Tibial artery (tissue), 4 donors: ENCODE measurements at regions not wholly inside any gene's neighbourhood (a gene's known extent, or its start where the extent isn't known, plus 50 kb on each side); places are given as distances from the start of the nearest gene placed in this dataset.
A peak's percentile ranks its signal among the peaks of the same experiment; 100 is the strongest.

ENCODE experiments used
- DNase-seq, 2 donors: peaks; one replicate each; pipeline ENCODE4 v3.0.0-alpha.2; 2019
- H3K27ac ChIP-seq, 2 donors: fragments of 200-600 bp; sonication (generic) in 1 of 2; 1 replicate in 1 of 2; 2 replicates in 1 of 2; pipeline ENCODE4 v1.5.1; 2018 to 2019; ENCODE audit warnings: mild to moderate bottlenecking in 1 of 2
- H3K27me3 ChIP-seq, 2 donors: fragments of 200-600 bp; sonication (generic) in 1 of 2; one replicate each; pipeline versions ENCODE4 v1.5.1 to v1.6.0; 2016 to 2019
- H3K36me3 ChIP-seq, 3 donors: fragments of 200-600 bp; sonication (generic) in 2 of 3; one replicate each; pipeline ENCODE4 v1.5.1; 2016 to 2019; ENCODE audit warnings: mild to moderate bottlenecking in 2 of 3
- H3K4me1 ChIP-seq, 4 donors: fragments of 200-600 bp; sonication (generic) in 2 of 4; 1 replicate in 3 of 4; 2 replicates in 1 of 4; pipeline ENCODE4 v1.5.1; 2016 to 2019
- H3K4me3 ChIP-seq, 2 donors: fragments of 200-600 bp; sonication (generic) in 1 of 2; 1 replicate in 1 of 2; 2 replicates in 1 of 2; pipeline ENCODE4 v1.5.1; 2018 to 2019; ENCODE audit warnings: mild to moderate bottlenecking in 2 of 2
- H3K9me3 ChIP-seq, 3 donors: fragments of 200-600 bp; sonication (generic) in 1 of 3; one replicate each; pipeline ENCODE4 v1.5.1; 2016 to 2019
- intact Hi-C: fragments of 100-400 bp; cut with DNase I; formaldehyde crosslinking; loops from one replicate; pipeline ENCODE4 v1.15.0; 2023; ENCODE audit warnings: low total_unique reads
- TF ChIP-seq, protein P1 (sequence below), 2 experiments: fragments of 200-600 bp in 1 of 2; fragments of 450-650 bp in 1 of 2; IDR thresholded peaks; one replicate each; pipeline ENCODE4 v1.5.1; 2017 to 2019; ENCODE audit warnings: antibody characterized with exemption in 2 of 2, mild to moderate bottlenecking in 1 of 2, moderate library complexity in 1 of 2

DNA sequence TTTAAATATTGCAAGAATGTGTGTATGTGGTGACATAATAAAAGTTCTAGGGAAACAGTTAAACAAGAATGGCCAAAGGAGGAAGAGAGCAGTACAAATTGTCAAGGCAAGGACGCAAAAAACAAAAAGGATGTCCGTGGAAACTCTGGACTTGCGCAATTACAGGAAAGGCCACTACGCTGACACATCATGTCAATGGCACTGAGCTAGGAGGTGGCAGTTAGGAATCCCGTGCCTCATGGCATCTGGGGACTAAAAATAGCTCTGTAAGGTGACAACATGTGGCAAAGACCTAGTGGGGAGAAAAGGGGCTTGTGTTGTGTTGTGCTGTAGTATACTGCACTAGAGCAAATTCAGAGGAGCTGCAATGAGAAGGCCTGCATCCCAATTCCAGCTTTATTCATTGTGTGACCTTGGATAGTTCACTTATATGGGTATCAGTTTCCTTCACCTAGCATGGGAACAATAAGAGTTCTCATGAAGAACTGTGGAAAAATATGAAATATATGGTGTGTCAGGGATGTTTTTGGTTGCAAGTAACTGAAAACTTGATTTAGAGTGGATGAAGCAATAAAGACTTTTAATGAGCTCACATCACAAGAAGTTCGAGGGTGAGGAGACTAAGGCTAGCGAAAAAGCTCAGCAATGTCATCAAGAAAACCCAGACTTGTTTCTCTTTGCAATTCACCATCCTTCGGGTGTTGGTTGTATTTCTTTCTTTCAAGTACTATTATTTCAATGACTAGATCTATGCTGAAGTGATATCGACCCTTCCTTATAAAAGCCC lies 124.1 kb upstream of the STC2 start:
- intact Hi-C loops, result no loop called here
- Histone ChIP-seq H3K4me1 (peaks cover 0 to 43% (median 19%) of the 10 kb centered on the region in 4 donors), H3K4me3 (no peak overlapping the region), H3K27ac (no peak overlapping the region), H3K27me3 (no peaks in the 10 kb centered on the region), H3K9me3 (no peaks in the 10 kb centered on the region), H3K36me3 (no peaks in the 10 kb centered on the region)
- DNase-seq, result peak in 1 of 2 donors; percentile 43
- TF ChIP-seq, protein P1, sequence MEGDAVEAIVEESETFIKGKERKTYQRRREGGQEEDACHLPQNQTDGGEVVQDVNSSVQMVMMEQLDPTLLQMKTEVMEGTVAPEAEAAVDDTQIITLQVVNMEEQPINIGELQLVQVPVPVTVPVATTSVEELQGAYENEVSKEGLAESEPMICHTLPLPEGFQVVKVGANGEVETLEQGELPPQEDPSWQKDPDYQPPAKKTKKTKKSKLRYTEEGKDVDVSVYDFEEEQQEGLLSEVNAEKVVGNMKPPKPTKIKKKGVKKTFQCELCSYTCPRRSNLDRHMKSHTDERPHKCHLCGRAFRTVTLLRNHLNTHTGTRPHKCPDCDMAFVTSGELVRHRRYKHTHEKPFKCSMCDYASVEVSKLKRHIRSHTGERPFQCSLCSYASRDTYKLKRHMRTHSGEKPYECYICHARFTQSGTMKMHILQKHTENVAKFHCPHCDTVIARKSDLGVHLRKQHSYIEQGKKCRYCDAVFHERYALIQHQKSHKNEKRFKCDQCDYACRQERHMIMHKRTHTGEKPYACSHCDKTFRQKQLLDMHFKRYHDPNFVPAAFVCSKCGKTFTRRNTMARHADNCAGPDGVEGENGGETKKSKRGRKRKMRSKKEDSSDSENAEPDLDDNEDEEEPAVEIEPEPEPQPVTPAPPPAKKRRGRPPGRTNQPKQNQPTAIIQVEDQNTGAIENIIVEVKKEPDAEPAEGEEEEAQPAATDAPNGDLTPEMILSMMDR (IDR thresholded peaks at IDR 0.05), result no peak

DNA sequence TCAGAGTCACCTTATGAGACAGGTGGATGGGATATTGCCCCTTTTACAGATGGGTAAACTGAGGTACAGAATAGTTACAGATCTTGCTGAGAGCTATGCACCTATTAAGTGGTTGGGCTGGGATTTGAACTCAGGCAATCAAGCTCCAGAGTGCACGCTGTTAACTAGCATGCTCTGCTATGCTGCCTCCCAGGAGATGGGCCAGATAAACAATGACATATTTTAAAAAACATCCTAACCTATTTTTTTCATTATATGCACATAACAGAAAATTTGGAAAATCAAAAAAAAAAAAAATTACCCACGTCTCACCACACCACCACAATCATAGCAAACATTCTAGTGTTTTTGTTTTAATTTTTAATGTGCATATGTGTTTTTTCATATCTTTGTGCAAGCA lies 123.4 kb upstream of the STC2 start:
- H3K27me3 ChIP-seq, result no peaks in the 10 kb centered on the region
- H3K36me3 ChIP-seq, result no peaks in the 10 kb centered on the region
- H3K9me3 ChIP-seq, result no peaks in the 10 kb centered on the region
- DNase-seq, result no peak
- intact Hi-C loops, result no loop called here
- no peak overlapping the region for H3K27ac ChIP-seq
- no peak overlapping the region for H3K4me3 ChIP-seq
- peaks cover 0 to 36% (median 15%) of the 10 kb centered on the region in 4 donors for H3K4me1 ChIP-seq
- TF ChIP-seq, protein P1 (IDR thresholded peaks at IDR 0.05), result no peak

DNA sequence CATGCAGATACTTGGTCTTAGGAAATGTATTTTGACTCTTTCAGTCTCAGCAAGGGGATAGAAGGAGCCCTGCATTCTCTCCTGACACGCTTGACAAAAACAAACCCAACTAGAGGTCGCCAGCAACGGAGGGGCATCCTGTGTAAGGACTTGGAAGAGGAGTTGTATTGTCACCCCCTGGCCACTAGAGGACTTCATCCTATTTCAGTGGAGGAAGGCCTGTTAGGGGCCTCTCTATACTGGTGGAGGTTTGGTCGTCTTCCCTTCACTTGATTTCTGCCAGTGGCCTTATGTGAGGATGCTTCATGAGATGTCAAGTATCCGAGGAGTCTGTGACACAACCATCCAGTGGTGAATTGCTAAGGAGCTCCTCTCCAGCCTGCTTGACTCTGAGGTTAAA lies 122.8 kb upstream of the STC2 start:
- TF ChIP-seq, protein P1 (IDR thresholded peaks at IDR 0.05), result peak; percentile 19 to 37
- no peak for DNase-seq
- Histone ChIP-seq H3K27me3 (no peaks in the 10 kb centered on the region), H3K9me3 (no peaks in the 10 kb centered on the region), H3K27ac (no peak overlapping the region), H3K4me3 (no peak overlapping the region), H3K4me1 (peaks cover 0 to 35% (median 15%) of the 10 kb centered on the region in 4 donors), H3K36me3 (no peaks in the 10 kb centered on the region)
- intact Hi-C loops, result no loop called here

DNA sequence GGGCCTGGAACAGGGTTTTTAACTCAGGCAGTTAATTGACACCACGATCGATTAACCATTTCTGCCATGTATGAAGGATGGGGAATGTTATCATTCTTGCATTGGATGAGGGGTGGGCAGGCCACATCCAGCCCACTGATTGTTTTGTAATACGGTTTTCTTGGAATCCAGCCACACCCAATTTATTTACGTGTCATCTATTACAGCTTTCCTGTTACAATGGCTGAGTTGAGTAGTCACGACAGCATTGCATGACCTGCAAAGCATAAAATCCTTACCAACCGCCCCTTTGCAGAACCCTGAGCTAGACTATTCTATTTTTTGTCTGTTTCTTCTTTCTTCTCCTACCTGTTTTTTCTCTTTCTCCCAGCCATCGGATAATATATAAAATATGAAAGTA lies 122.0 kb upstream of the STC2 start:
- no peak overlapping the region for H3K27ac ChIP-seq
- H3K9me3 ChIP-seq, result no peaks in the 10 kb centered on the region
- H3K27me3 ChIP-seq, result no peaks in the 10 kb centered on the region
- DNase-seq, result no peak
- H3K4me1 ChIP-seq, result peaks cover 0 to 26% (median 9%) of the 10 kb centered on the region in 4 donors
- no peaks in the 10 kb centered on the region for H3K36me3 ChIP-seq
- H3K4me3 ChIP-seq, result no peak overlapping the region
- TF ChIP-seq, protein P1 (IDR thresholded peaks at IDR 0.05), result no peak
- intact Hi-C loops, result no loop called here

DNA sequence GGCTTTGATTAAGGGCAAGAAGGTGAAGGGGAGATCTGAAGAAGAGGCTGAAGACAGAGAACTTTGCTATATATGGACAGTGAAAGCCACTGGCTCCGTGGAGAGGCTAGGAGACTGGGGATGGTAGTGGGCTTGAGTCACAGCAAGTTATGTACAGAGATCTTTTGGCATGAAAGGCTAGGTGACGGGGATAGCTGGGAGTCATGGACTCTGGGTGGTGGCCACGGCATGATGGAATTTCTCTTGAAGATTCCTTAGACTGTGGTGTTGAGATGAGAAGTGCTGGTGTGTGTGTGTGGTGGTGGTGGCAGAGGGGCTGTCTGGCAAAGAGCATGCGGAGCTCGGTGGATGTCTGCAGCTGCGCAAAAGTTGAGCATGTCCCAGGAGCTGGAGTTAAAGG lies 120.6 kb upstream of the STC2 start:
- TF ChIP-seq, protein P1 (IDR thresholded peaks at IDR 0.05), result no peak
- Histone ChIP-seq H3K36me3 (no peaks in the 10 kb centered on the region), H3K27me3 (no peaks in the 10 kb centered on the region), H3K4me1 (peaks cover 0 to 13% (median 0%) of the 10 kb centered on the region in 4 donors), H3K27ac (no peak overlapping the region), H3K9me3 (no peaks in the 10 kb centered on the region), H3K4me3 (no peak overlapping the region)
- DNase-seq, result no peak
- intact Hi-C loops, result loop anchor here (5.0 kb wide), 1 partner anchor 123 kb away; no protein-coding TSS in a partner anchor
